Progenitor cell of endocrine pancreas (in vitro differentiated cells): ENCODE measurements at regions not wholly inside any gene's neighbourhood (a gene's known extent, or its start where the extent isn't known, plus 50 kb on each side); places are given as distances from the start of the nearest gene placed in this dataset.
A peak's percentile ranks its signal among the peaks of the same experiment; 100 is the strongest.

Source experiments
- DNase-seq: peaks from one replicate; pipeline ENCODE4 v3.0.0; 2021; ENCODE audit warnings: low spot score; ENCODE audit not compliant: unreplicated experiment
- H3K27ac Mint-ChIP-seq: 2 replicates; pipeline ENCODE4 v1.8.0; 2021; ENCODE audit warnings: mild to moderate bottlenecking, moderate library complexity, mixed read lengths
- H3K27me3 Mint-ChIP-seq: 2 replicates; pipeline ENCODE4 v1.8.0; 2021; ENCODE audit warnings: mixed read lengths
- H3K36me3 Mint-ChIP-seq: 2 replicates; pipeline ENCODE4 v1.8.0; 2022; ENCODE audit warnings: mixed read lengths; ENCODE audit not compliant: insufficient read depth
- H3K4me1 Mint-ChIP-seq: 2 replicates; pipeline ENCODE4 v1.8.0; 2021; ENCODE audit warnings: low read depth, mixed read lengths
- H3K4me3 Mint-ChIP-seq: 2 replicates; pipeline ENCODE4 v1.8.0; 2021; ENCODE audit warnings: low read depth, mild to moderate bottlenecking, moderate library complexity, mixed read lengths
- H3K9me3 Mint-ChIP-seq: 2 replicates; pipeline ENCODE4 v1.8.0; 2021; ENCODE audit warnings: low read depth, mixed read lengths
- TF ChIP-seq, protein P1 (sequence below): fragments of 200-600 bp; sonication (generic); IDR thresholded peaks from one replicate; pipeline ENCODE4 v1.5.0; 2021; ENCODE audit warnings: antibody characterized with exemption, mild to moderate bottlenecking; ENCODE audit not compliant: unreplicated experiment

- Mint-ChIP-seq H3K4me1 (peaks cover 10% of the 10 kb centered on the region), H3K9me3 (no peaks in the 10 kb centered on the region), H3K27ac (no peak overlapping the region), H3K4me3 (no peak overlapping the region), H3K27me3 (peaks cover 4% of the 10 kb centered on the region), H3K36me3 (no peaks in the 10 kb centered on the region)
- TF ChIP-seq, protein P1, sequence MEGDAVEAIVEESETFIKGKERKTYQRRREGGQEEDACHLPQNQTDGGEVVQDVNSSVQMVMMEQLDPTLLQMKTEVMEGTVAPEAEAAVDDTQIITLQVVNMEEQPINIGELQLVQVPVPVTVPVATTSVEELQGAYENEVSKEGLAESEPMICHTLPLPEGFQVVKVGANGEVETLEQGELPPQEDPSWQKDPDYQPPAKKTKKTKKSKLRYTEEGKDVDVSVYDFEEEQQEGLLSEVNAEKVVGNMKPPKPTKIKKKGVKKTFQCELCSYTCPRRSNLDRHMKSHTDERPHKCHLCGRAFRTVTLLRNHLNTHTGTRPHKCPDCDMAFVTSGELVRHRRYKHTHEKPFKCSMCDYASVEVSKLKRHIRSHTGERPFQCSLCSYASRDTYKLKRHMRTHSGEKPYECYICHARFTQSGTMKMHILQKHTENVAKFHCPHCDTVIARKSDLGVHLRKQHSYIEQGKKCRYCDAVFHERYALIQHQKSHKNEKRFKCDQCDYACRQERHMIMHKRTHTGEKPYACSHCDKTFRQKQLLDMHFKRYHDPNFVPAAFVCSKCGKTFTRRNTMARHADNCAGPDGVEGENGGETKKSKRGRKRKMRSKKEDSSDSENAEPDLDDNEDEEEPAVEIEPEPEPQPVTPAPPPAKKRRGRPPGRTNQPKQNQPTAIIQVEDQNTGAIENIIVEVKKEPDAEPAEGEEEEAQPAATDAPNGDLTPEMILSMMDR: no peak
- DNase-seq: no peak
Observed at GRCh38 chr2:15042801-15043217, 410.3 kb downstream of the LRATD1 start.

- TF ChIP-seq, protein P1: no peak
- Mint-ChIP-seq H3K4me1 (peaks cover 6% of the 10 kb centered on the region), H3K27ac (no peak overlapping the region), H3K4me3 (no peak overlapping the region), H3K9me3 (no peaks in the 10 kb centered on the region), H3K27me3 (peaks cover 4% of the 10 kb centered on the region), H3K36me3 (no peaks in the 10 kb centered on the region)
- no peak for DNase-seq
Observed at GRCh38 chr2:15043336-15044058, 411.0 kb downstream of the LRATD1 start.

GRCh38 chr2:15045054-15045453, 412.5 kb downstream of the LRATD1 start:
- TF ChIP-seq, protein P1: no peak
- H3K9me3 Mint-ChIP-seq: no peaks in the 10 kb centered on the region
- no peak overlapping the region for H3K27ac Mint-ChIP-seq
- peaks cover 4% of the 10 kb centered on the region for H3K27me3 Mint-ChIP-seq
- H3K36me3 Mint-ChIP-seq: no peaks in the 10 kb centered on the region
- no peak for DNase-seq
- peaks cover 6% of the 10 kb centered on the region for H3K4me1 Mint-ChIP-seq
- no peak overlapping the region for H3K4me3 Mint-ChIP-seq

DNA sequence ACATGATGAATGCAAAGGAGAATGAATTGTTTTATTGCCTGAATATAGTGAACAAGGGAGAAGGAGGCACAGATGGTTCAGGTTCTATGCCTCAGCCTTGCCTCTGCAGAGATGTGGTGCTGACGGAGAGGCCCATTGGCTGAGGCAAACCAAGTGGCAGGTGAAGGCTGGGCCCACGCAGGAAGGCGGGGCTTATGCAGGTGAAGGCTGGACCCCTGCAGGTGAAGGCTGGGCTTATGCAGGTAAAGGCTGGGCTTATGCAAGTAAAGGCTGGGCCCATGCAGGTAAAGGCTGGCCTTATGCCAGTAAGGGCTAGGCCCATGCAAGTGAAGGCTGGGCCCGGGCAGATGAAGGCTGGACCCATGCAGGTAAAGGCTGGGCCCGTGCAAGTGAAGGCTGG, 414.7 kb downstream of the LRATD1 start:
- Mint-ChIP-seq H3K27me3 (peaks cover 4% of the 10 kb centered on the region), H3K36me3 (no peaks in the 10 kb centered on the region), H3K9me3 (no peaks in the 10 kb centered on the region), H3K4me1 (peaks cover 14% of the 10 kb centered on the region), H3K27ac (no peak overlapping the region), H3K4me3 (no peak overlapping the region)
- TF ChIP-seq, protein P1: no peak
- no peak for DNase-seq

DNA sequence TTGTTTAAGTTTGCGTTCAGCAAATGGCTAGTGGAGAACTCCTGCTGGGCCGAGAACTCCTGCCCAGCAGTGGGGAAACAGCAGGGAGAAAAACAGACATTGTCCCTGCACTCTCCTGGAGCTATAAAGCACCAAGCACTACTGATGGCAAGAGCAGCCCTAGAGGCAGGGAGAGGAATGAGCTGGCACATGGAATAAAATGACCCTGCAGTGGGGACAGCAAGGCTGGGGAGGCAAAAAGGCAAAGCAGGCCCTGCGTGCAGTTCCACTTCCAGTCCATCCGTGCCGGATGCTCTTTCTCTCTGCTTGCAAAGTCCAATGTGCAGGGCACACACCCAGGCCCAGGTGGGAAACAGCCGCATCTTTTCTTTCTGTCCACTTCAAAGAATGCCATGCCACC, 415.5 kb downstream of the LRATD1 start:
- TF ChIP-seq, protein P1: peak; percentile 18
- no peak overlapping the region for H3K4me3 Mint-ChIP-seq
- no peaks in the 10 kb centered on the region for H3K36me3 Mint-ChIP-seq
- H3K27me3 Mint-ChIP-seq: peaks cover 4% of the 10 kb centered on the region
- DNase-seq: no peak
- H3K27ac Mint-ChIP-seq: no peak overlapping the region
- H3K9me3 Mint-ChIP-seq: no peaks in the 10 kb centered on the region
- H3K4me1 Mint-ChIP-seq: peaks cover 14% of the 10 kb centered on the region
